NOMO-1 treated with dmso at 0.1 percent for 144 hours (cell line): ENCODE measurements at regions not wholly inside any gene's neighbourhood (a gene's known extent, or its start where the extent isn't known, plus 50 kb on each side); places are given as distances from the start of the nearest gene placed in this dataset.
"Not testable (repeated sequence)": the region's sequence is repeated elsewhere in the genome, so short reads cannot be mapped to it uniquely, and the experiment has no call there.

ENCODE experiments used
- DNase-seq: peaks from one replicate; lab custom pipeline; 2025; ENCODE audit not compliant: unreplicated experiment; lab: John Stamatoyannopoulos, UW

DNA sequence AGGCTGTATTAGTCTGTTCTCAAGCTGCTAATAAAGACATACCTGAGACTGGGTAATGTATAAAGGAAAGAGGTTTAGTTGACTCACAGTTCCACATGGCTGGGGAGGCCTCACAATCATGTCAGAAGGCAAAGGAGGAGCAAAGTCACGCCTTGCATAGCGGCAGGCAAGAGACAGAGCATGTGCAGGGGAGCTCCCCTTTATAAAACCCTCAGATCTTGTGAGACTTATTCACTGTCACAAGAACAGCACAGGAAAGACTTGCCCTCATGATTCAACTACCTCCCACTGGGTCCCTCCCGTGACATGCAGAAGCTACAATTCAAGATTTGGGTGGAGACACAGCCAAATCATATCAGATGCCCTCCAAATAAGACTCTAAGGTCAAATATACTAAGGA, 139.4 kb upstream of the TOP1 start:
- DNase-seq, result not testable (repeated sequence)

- no peak for DNase-seq
These were observed 138.4 kb upstream of the TOP1 start for GRCh38 chr20:40890181-40890580.

DNA sequence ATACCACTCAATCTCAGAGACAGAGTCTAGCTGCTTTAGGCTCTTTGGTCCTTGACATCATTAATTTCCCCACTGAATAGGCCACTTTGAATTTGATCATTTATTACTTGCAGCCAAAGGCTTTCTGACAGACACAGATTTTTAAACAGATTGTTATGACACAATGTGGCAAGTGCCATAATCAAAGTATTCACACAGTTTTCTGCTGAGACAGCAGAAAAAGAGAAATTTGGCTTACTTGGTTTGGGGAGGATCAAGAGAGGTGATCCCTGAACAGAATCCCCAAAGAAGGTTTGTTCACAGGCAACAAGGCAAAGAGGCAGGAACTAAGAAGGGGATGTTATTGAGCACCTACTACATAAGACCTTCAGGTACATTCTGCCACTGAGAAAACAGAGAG, 138.0 kb upstream of the TOP1 start:
- no peak for DNase-seq

- no peak for DNase-seq
These were observed 137.3 kb upstream of the TOP1 start for GRCh38 chr20:40891351-40891750.

DNA sequence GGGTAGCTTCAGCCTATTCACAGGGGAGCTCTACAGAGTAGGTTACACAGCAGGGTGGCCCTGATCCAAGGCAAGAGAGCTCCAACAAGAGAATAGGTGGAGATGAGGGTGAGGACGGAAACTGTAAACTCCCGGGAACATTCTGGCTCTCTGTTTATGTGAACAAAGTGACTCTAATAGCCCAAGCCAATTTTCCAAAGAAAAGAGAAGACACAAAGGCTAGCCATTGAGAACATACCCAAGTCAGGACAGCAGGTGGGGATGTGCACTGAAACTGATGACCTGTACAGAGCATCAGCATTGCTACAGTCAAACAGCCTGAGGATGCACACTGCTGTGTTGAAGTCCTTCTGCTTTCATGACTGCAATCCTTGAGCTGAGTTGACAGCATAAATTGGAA, 136.0 kb upstream of the TOP1 start:
- no peak for DNase-seq

DNA sequence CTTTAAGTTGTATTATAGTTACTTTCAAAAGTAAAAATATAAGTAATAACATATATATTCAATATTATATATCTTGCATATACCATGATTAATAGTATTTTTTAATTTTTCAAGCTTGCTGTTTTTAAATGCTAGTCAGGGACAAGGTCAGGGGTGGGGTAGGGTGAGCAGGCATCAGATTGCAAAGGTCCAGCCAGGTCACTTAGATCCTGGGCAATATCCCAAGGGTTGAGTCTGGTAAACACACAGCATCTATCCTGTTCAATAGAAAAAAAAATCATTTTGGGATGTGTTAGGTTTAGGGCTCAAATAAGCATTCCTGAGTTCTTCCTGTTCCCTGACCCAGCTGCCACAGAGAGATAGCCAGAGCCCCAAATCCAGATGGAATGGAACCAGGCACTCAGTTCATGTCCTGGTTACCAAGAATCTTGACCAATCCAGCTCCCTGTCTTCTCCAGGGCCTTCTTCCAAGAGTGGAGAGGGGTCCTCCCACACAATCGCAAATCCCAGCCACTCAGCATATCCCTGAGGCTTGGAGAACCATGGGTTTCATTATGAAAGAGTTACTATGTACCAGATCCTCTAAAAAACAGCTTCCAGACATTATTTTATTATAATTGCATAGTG, 134.9 kb upstream of the TOP1 start:
- no peak for DNase-seq

DNA sequence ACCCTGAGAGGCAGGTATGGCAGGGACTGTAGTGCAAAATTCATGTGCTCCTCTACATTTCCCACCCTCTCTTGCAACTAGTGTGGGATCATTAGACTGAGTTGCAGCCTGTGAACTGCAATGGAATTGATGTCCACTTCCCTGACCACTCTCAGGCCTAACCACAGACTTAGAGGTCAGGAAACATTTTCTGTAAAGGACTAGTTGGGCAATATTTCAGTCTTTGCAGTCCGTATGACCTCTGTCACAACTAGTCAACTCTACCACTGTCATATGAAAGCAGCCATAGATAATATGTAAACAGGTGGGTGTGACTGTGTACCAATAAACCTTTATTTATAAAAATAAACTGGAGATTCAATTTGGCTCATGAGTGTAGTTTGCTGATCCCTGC, 134.4 kb upstream of the TOP1 start:
- DNase-seq, result no peak

GRCh38 chr20:40895182-40895581, 133.4 kb upstream of the TOP1 start:
- no peak for DNase-seq

DNA sequence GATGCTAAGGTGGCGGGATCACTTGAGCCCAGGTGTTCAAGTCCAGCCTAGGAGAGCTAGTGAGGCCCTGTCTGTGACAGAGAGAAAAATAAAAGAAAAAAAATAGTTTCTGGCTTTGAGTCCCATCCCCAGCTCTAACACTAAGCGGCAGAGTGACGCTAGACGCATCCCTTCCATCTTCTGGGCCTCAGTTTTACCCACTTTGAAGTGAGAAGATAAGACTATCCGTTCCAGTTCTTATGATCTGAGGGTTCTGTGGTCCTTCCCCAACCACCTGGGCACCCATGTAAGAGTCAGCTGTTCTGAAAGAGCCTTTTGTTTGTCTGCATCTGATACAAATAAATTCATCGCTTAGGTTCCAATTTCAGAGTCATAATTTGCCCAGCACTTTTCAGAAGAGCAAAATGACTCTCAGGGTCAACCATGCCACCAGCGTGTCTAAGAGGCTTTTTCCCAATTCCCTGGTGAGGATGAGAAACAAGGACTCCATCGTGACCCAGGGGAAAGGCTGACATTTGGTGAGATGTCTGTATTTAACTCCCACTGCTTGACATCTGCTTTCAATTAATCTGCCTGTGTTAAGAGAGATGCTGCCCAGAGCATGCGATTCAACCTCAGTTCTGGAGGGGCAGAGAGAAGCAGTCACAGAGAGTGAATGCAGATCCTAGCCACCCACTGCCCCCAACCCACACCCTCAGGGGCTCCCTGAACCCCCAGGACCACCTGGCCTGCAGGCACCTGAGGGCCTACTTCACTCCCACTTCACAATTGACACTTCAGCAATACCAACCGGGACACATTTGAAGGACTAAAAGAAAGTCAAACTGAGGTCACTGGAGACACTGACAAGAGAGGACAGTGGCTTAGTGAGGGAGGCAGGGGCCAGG, 131.6 kb upstream of the TOP1 start:
- no peak for DNase-seq

- DNase-seq, result no peak
These were observed 129.3 kb upstream of the TOP1 start for GRCh38 chr20:40899344-40899743.

GRCh38 chr20:40900666-40901215, 127.9 kb upstream of the TOP1 start:
- DNase-seq, result no peak

- DNase-seq, result no peak
These were observed 126.0 kb upstream of the TOP1 start for GRCh38 chr20:40902661-40903060.

GRCh38 chr20:40908309-40908708, 120.3 kb upstream of the TOP1 start:
- DNase-seq, result no peak

- DNase-seq, result not testable (repeated sequence)
These were observed 119.1 kb upstream of the TOP1 start for GRCh38 chr20:40909489-40909888.

DNA sequence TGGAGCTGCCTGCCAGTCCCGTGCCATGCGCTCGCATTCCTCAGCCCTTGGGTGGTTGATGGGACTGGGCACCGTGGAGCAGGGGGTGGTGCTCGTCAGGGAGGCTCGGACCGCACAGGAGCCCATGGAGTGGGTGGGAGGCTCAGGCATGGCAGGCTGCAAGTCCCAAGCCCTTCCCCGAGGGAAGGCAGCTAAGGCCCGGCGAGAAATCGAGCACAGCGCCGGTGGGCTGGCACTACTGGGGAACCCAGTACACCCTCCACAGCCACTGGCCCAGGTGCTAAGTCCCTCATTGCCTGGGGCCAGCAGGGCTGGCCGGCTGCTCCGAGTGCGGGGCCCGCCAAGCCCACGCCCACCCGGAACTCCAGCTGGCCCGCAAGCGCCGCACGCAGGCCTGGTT, 118.2 kb upstream of the TOP1 start:
- DNase-seq, result not testable (repeated sequence)

DNA sequence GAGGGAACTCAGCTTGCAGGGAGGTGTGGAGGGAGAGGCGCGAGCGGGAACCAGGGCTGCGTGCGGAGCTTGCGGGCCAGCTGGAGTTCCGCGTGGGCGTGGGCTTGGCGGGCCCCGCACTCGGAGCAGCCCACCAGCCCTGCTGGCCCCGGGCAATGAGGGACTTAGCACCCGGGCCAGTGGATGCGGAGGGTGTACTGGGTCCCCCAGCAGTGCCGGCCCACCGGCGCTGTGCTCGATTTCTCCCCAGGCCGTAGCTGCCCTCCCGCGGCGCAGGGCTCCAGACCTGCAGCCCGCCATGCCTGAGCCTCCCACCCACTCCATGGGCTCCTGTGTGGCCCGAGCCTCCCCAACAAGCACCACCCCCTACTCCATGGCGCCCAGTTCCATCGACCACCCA, 117.5 kb upstream of the TOP1 start:
- not testable (repeated sequence) for DNase-seq

GRCh38 chr20:40913224-40914185, 115.1 kb upstream of the TOP1 start:
- no peak for DNase-seq

DNA sequence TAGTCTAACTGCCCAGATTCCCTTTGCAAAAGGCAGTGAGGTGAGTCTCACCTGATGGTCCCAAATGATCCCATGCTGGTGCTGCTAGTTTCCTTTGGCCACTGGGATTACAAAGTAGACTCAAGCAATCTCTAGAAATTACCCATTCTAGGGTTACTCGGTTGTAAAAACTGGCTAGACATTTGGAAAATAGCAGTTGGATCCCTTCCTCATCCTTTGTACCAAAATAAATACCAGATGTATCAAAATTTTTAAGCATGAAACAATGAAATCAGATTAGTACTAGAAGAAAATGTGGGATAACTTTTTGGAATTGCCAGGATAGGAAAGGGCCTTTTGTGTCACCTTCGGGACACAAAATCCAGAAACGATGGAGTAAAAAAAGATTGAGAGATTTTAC, 112.9 kb upstream of the TOP1 start:
- DNase-seq, result no peak

DNA sequence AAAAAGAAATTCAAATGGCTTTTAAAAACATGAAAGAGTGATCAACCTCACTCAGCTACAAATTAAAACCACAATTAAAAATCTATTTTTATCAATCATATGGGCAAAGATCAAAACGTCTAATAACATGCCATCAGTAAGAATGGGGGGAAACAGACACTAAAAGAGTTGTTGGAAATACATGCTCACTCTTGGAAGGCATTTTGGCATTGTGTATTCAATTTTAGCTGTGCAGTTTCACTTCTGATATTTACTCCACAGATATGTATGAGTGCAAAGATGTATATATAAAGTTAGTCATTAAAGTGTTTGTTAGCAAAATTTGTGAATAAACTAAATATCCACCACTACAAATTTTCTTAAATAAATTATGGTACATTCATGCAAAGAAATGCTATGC, 112.3 kb upstream of the TOP1 start:
- DNase-seq, result no peak

DNA sequence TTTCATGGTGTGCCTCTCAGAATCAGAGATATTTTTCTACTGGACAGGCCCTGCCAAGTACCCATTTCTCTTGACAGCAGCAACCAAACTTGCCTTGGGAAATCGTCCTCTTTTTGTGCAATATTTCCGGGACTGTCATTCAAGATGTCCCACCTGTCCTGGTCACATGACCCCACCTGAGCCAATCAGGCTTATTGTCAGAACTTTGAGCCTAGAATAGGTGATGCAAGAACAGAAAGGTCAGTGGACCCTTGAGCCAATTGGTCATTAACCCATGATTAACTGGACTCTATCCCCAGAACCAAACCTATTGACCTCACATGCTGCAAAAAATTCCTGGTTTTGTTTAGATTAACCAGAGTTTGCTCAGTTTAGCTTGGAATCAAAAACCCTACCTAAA, 108.3 kb upstream of the TOP1 start:
- no peak for DNase-seq

DNA sequence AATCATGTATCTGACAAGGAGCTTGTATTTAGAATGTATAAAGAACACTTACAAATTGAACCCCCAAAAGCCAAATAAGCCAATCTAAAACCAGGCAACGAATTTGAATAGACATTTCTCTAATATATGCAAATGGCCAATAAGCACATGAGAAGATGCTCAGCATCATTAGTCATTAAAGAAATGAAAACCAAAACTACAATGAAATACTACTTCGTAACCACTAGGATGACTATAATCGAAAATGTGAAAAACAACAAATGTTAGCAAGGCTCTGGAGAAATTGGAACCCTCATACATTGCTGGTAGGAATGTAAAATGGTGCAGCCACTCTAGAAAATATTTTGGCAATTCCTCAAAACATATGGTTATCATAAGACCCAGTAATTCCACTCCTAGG, 105.8 kb upstream of the TOP1 start:
- DNase-seq, result no peak
